DOHH2 (cell line): ENCODE measurements at regions not wholly inside any gene's neighbourhood (a gene's known extent, or its start where the extent isn't known, plus 50 kb on each side); places are given as distances from the start of the nearest gene placed in this dataset.

Experiments used
- CTCF ChIP-seq: fragments of 200-600 bp; sonication (generic); IDR thresholded peaks from one replicate; pipeline ENCODE4 v1.5.1; 2014; ENCODE audit warnings: antibody characterized with exemption, mild to moderate bottlenecking, low read depth, low read length; ENCODE audit not compliant: poor library complexity, severe bottlenecking
- EZH2phosphoT487 ChIP-seq: fragments of 200-600 bp; sonication (generic); IDR thresholded peaks from 2 replicates; pipeline ENCODE4 v1.6.1; 2017; ENCODE audit warnings: borderline replicate concordance, mild to moderate bottlenecking, antibody characterized with exemption, low read length, moderate library complexity, mixed read lengths

- TF ChIP-seq EZH2phosphoT487 (no peak), CTCF (no peak)
These were observed 112.1 kb upstream of the CDK1 start for GRCh38 chr10:60666221-60666620.
